ENCODE measurements at regions not wholly inside any gene's neighbourhood (a gene's known extent, or its start where the extent isn't known, plus 50 kb on each side); places are given as distances from the start of the nearest gene placed in this dataset.

DNA sequence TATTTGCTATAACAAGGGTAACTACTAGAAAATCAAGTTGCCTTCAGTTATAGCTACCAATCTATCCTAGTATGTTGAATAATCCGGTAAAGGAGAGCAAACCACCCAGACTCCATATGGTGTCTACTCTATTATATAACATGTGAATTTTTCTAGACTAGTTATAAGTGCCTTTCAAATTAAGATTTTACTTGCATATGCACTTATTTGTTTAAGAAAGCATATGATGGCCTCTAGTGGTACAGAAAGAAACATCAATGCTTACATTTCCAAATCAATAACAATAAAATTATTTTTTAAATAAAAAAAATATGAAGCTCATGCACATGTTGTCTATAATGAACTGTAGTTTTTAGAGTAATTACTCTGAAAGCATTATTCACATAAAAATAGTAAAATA is 1516.4 kb upstream of the PABPC4L start:
- no peak for DNase-seq (ENCODE audit: low read depth in 1 of 2, low spot score in 1 of 2)
- TF ChIP-seq, protein P1, sequence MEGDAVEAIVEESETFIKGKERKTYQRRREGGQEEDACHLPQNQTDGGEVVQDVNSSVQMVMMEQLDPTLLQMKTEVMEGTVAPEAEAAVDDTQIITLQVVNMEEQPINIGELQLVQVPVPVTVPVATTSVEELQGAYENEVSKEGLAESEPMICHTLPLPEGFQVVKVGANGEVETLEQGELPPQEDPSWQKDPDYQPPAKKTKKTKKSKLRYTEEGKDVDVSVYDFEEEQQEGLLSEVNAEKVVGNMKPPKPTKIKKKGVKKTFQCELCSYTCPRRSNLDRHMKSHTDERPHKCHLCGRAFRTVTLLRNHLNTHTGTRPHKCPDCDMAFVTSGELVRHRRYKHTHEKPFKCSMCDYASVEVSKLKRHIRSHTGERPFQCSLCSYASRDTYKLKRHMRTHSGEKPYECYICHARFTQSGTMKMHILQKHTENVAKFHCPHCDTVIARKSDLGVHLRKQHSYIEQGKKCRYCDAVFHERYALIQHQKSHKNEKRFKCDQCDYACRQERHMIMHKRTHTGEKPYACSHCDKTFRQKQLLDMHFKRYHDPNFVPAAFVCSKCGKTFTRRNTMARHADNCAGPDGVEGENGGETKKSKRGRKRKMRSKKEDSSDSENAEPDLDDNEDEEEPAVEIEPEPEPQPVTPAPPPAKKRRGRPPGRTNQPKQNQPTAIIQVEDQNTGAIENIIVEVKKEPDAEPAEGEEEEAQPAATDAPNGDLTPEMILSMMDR (IDR thresholded peaks at IDR 0.05; ENCODE audit: insufficient read depth, low read length) = no peak
- no peak for TF ChIP-seq GABPA (IDR thresholded peaks at IDR 0.05; ENCODE audit: low read depth)

DNA sequence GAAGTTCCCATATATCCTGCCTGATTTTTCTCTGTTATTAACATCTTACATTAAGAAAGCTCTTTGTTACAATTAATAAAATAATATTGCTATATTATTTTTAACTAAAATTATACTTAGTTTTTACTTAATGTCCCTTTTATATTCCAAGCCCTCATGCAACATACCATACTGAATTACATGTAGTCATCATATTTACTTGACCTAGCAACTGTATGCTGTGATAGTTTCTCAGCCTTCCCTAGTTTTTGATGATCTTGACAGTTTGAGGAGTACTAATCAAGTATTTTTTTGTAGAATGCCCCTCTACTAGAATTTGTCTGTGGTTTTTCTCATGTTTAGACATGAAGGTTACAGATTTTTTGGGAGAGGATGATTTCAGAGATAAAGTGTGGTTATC is 1503.8 kb upstream of the PABPC4L start:
- no peaks in the 10 kb centered on the region for H3K27me3 ChIP-seq (ENCODE audit: insufficient read depth, poor library complexity, severe bottlenecking)
- no peak for DNase-seq (ENCODE audit: low read depth in 1 of 2, low spot score in 1 of 2)
- no peak overlapping the region for H3K27ac ChIP-seq (replicated peaks)
- no peak overlapping the region for H3K4me3 ChIP-seq (replicated peaks; ENCODE audit: insufficient read depth, low read length)
- no peak for TF ChIP-seq SPI1 (IDR thresholded peaks at IDR 0.05; ENCODE audit: borderline replicate concordance, low read depth)
- TF ChIP-seq, protein P2, sequence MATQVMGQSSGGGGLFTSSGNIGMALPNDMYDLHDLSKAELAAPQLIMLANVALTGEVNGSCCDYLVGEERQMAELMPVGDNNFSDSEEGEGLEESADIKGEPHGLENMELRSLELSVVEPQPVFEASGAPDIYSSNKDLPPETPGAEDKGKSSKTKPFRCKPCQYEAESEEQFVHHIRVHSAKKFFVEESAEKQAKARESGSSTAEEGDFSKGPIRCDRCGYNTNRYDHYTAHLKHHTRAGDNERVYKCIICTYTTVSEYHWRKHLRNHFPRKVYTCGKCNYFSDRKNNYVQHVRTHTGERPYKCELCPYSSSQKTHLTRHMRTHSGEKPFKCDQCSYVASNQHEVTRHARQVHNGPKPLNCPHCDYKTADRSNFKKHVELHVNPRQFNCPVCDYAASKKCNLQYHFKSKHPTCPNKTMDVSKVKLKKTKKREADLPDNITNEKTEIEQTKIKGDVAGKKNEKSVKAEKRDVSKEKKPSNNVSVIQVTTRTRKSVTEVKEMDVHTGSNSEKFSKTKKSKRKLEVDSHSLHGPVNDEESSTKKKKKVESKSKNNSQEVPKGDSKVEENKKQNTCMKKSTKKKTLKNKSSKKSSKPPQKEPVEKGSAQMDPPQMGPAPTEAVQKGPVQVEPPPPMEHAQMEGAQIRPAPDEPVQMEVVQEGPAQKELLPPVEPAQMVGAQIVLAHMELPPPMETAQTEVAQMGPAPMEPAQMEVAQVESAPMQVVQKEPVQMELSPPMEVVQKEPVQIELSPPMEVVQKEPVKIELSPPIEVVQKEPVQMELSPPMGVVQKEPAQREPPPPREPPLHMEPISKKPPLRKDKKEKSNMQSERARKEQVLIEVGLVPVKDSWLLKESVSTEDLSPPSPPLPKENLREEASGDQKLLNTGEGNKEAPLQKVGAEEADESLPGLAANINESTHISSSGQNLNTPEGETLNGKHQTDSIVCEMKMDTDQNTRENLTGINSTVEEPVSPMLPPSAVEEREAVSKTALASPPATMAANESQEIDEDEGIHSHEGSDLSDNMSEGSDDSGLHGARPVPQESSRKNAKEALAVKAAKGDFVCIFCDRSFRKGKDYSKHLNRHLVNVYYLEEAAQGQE (IDR thresholded peaks at IDR 0.05; ENCODE audit: insufficient replicate concordance, low read depth) = no peak
- TF ChIP-seq, protein P1 (IDR thresholded peaks at IDR 0.05; ENCODE audit: insufficient read depth, low read length) = no peak
- TF ChIP-seq GABPA (IDR thresholded peaks at IDR 0.05; ENCODE audit: low read depth) = no peak
- TF ChIP-seq POLR2AphosphoS5 (IDR thresholded peaks at IDR 0.05; ENCODE audit: low read depth) = no peak

More for the DNA sequence above, 1516.4 kb upstream of the PABPC4L start:
- no peak overlapping the region for H3K4me3 ChIP-seq (replicated peaks; ENCODE audit: insufficient read depth, low read length)
- no peaks in the 10 kb centered on the region for H3K27me3 ChIP-seq (ENCODE audit: insufficient read depth, poor library complexity, severe bottlenecking)
- H3K27ac ChIP-seq (replicated peaks) = no peak overlapping the region

DNA sequence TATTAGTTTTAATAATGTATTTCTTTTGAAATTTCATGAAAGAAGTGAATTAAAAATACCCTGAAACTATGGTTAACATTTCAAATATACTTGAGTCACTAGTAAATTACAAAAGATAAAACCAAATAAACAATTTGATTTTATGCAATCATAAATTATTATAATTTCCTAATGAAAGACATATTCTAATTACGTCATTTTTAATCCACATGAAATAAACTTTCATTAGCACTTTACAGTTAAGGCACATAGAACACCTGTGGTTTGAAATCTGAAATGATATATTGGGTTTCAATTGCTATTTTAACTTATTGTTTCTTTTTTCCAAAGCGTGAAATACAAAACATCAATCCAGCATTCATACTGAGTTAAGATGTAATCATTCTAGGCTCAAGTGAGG is 1492.5 kb upstream of the PABPC4L start:
- Histone ChIP-seq H3K27me3 (ENCODE audit: insufficient read depth, poor library complexity, severe bottlenecking) (no peaks in the 10 kb centered on the region), H3K27ac (replicated peaks) (no peak overlapping the region), H3K4me3 (replicated peaks; ENCODE audit: insufficient read depth, low read length) (no peak overlapping the region)
- no peak for TF ChIP-seq SPI1 (IDR thresholded peaks at IDR 0.05; ENCODE audit: borderline replicate concordance, low read depth)
- TF ChIP-seq, protein P2 (IDR thresholded peaks at IDR 0.05; ENCODE audit: insufficient replicate concordance, low read depth) = no peak
- no peak for TF ChIP-seq GABPA (IDR thresholded peaks at IDR 0.05; ENCODE audit: low read depth)
- TF ChIP-seq, protein P1 (IDR thresholded peaks at IDR 0.05; ENCODE audit: insufficient read depth, low read length) = no peak
- TF ChIP-seq POLR2AphosphoS5 (IDR thresholded peaks at IDR 0.05; ENCODE audit: low read depth) = no peak
- no peak for DNase-seq (ENCODE audit: low read depth in 1 of 2, low spot score in 1 of 2)

DNA sequence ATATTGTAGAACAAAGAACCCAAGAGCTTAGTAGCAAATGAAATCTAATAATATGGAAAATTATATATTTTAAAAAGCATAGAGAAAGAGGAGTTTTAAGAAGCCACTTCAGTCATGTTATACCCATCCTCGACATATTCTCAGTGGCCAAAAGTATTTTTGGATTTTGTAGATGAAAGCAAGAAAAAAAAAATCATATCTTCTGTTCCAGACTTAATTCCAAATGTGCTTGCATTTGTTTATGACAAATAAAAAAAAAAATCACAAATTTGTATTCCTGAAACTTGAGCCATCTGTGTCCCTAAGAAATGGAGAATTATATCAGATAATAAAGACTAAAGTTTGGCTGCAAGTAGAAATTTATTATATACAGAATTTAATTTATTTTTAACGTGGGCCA is 1482.4 kb upstream of the PABPC4L start:
- H3K27ac ChIP-seq (replicated peaks) = no peak overlapping the region
- H3K4me3 ChIP-seq (replicated peaks; ENCODE audit: insufficient read depth, low read length) = no peak overlapping the region
- TF ChIP-seq, protein P1 (IDR thresholded peaks at IDR 0.05; ENCODE audit: insufficient read depth, low read length) = no peak
- TF ChIP-seq SPI1 (IDR thresholded peaks at IDR 0.05; ENCODE audit: borderline replicate concordance, low read depth) = no peak
- TF ChIP-seq, protein P2 (IDR thresholded peaks at IDR 0.05; ENCODE audit: insufficient replicate concordance, low read depth) = no peak
- TF ChIP-seq POLR2AphosphoS5 (IDR thresholded peaks at IDR 0.05; ENCODE audit: low read depth) = no peak
- TF ChIP-seq GABPA (IDR thresholded peaks at IDR 0.05; ENCODE audit: low read depth) = no peak
- no peaks in the 10 kb centered on the region for H3K27me3 ChIP-seq (ENCODE audit: insufficient read depth, poor library complexity, severe bottlenecking)
- DNase-seq (ENCODE audit: low read depth in 1 of 2, low spot score in 1 of 2) = no peak

Data from HL-60 (cell line).